ENCODE measurements at regions not wholly inside any gene's neighbourhood (a gene's known extent, or its start where the extent isn't known, plus 50 kb on each side); places are given as distances from the start of the nearest gene placed in this dataset.
"Not testable (repeated sequence)": the region's sequence is repeated elsewhere in the genome, so short reads cannot be mapped to it uniquely, and the experiment has no call there.

DNA sequence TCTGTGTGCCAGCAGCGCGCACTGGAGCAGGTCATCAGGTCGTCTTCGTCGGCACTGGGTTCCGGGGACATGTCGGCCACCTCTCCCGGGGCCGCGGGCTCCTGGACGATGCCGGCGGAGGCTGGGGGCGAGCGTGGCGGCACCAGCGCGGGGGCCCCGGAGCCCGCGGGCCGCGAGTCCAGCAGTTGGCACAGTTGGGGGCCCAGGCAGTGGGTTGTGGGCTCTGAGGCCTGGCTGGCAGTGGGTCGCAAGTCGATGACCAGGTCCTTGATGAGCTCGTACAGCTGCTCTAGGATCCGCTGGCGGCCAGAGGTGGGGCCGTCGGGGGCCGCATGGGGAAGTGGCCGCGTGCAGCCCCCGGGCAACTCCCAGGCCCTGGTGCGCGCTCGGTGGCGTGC is 300.5 kb downstream of the CCDC74A start:
- DNase-seq (ENCODE audit: low spot score) = no peak

DNA sequence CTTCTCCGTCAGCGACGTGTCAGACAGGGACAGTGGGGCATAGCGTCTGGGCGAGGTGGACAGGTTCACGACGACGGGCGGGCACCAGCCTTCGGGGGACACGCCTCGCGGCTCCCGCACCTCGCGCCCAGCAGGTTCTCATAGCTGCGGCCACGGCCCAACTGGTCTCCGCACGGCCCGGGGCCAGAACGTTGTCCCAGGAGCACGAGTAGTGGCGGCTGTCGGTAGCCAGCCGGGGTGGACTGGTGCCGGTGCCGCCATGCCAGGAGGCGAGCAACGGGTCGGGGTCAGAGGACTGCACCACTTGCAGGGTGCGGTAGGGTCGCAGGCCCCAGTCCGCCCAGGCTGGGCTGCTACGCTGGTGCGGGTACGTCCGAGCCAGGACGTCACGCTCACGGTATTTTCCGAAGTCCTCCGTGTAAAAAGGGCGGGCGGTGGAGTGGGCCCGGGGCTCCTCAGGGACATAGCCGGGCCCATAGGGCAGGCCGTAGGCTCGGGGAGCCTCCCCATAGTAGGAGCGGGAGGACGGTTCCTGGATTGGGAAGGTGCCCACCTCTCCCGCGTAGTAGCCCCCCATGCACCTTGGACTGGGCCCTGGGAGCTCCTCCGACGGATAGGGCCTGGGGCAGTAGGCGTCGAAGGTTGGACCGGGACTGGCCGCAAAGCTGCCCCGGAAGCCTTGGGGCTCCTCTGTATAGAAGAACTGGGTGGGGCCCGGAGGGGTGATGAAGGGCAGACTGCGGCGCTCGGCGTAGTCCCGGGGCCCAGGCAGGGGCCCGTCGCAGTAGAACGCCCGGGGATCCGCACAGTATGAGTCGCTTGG is 301.2 kb downstream of the CCDC74A start:
- not testable (repeated sequence) for DNase-seq (ENCODE audit: low spot score)

DNA sequence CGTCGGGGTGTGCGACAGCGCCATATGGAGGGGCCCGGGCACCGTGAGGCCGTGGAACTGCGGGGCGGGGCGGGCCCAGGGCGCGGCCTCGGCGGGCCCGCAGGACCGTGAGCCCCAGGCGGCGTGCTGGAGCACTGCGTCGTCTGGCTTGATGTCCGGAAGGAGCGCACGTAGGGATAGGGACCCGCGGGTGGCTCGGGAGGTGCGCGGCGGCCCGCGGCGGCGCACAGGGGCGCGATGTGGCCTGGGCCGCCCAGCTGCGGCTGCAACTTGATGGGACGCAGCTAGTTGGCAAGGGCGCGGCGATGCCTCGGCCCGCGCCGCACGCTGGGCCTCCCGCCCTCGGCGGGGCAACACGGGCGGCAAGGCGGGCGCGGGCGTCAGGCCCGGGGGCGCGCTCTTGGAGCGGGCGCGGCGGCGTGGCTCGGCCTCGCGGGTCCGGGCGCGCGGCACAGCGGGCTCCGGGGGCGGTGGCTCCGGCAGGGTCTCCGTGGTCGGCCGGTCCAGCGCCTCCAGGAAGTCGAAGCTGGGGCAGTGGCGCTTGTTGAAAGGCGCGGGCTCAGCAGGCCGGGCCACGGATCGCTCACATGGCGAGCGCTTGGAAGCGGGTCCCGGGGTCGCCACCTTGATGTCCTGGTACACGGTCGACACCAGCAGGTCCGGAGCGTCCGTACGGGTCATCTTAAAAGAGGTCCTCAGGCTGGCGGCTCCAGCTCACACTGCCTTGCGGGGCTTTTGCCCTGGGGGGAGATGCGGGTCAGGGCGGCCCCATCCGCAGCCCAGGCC is 302.0 kb downstream of the CCDC74A start:
- DNase-seq (ENCODE audit: low spot score) = not testable (repeated sequence)

DNA sequence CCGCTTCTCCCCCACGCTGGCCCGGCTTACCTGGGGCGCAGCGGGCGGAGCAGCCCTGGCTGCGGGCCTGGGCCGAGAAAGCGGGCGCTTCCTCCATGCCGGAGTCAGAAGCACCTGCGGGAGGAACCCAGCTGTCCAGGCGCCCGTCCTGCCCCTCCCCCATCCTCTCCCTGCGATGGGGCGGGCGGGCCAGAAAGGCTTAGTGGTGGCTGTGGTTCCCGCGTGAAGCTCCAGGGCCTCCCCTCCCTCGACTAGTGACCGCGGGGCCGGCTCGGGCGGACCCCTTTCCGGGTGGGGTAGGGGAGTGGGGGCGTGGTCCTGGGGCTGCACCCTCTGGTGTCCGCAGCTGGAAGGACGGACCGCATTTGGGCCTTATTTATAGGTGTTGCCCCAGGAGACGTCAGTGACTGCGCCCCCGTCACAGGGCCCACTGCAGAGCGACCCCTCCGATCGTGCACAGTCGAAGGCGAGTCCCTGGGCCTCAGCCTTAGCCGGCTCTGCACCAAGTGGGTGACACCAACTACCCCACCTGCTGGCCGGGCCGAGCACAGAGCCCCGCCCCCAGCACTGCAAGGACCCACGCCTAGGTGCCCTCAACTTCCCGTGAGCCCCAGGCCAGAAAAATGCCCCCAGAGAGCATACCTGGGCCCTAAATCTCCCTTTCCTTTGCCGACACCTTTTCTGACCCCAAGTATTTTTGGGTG is 302.7 kb downstream of the CCDC74A start:
- not testable (repeated sequence) for DNase-seq (ENCODE audit: low spot score)

DNA sequence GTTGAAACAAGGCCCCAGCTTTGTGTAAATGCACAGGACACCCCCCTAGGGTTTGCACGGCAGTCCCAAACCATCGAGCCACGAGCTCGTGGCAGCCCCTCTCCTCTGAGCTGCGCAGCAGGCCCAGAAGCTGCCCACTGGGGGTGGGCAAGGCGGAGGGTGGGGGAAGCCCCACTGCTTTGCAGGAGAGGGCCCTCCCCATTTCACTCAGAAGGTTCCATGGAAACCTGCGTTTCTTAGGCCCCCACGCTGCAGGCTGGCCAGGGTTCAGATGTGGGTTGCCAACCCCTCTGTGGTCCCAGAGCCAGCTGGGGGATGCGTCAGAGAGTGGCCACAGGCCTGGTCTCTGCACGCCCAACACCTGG is 303.2 kb downstream of the CCDC74A start:
- DNase-seq (ENCODE audit: low spot score) = not testable (repeated sequence)

DNA sequence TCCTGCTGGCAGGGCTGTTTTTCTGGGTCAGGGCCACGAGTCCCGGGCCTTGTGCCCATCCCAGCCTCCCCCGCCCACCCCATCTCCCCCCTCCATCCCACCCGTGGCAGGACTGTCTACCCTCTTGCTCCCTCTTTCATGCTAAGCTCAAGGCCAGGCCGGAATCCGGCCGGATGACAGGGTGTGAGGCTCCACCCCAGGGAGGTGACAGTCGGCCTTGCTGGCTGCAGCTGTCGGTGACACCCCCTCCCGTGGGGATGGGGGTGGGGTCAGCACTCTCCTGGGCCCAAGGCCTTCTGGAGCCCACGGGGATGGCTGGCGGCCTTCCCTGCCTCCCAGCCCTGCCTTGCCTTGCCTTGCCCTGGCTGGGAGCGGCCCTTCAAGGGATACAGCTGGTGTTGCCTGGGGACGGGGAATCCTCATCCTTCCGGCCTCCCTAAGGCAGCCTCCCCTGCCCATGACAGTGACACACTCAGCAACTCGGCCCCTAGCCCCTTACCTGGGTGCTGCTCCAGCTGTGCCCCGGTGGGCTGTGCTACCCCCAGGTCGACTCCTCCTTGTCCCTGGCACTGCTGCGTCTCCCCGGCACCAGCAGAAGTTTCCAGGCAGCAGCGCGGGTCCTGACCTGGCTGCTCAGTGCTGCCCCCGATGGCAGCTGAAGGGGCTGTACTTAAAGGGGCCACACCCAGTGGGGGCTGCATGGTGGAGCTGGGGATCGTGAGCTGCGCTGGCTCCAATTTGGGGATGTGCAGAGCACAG is 303.9 kb downstream of the CCDC74A start:
- DNase-seq (ENCODE audit: low spot score) = peak; percentile 49

DNA sequence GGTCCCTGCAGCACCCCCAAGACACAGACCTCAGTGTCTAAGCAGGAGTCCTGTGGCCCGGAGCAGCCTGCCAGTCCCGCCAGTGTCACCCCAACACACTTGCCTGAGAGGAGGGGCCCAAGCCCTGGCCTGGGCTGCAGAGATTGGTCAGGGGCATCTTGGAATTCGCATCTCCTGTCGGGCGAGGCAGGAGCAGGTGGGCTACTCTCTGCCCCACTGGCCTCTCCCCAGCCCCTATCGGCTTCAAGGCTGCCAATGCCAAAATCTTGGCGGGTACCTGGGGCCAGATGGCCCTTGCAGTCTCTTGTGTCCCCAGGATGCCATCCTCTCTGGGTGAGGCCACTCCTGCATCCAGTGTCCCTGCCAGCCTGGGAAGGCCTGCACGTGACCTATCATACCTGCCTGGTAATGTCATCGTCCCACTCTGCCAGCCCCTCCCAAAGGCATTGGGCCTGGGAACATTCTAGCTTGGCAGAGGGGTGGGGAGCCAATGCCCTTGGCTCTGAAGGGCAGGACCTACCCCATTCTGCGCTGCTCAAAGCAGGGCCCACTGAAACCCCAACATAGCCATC is 304.6 kb downstream of the CCDC74A start:
- not testable (repeated sequence) for DNase-seq (ENCODE audit: low spot score)

DNA sequence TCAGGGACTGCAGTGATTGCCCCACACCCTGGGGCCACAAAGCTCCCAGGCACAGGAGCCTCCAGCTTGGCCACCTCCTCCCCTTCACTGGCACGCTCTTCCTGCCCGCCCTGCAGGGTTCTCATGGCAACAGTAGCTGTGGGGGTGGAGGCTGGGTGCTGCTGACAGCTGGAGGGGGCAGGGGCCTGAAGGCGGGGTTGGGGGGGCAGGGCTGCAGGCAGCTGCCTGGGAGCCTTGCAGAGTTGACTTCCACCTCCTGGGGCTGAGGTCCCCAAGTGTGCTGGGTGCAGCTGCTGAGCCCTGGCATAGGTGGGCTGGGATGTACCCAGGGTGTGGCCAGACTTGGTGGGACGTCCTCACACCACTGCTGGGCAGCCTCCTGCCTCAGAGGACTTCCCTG is 305.2 kb downstream of the CCDC74A start:
- not testable (repeated sequence) for DNase-seq (ENCODE audit: low spot score)

DNA sequence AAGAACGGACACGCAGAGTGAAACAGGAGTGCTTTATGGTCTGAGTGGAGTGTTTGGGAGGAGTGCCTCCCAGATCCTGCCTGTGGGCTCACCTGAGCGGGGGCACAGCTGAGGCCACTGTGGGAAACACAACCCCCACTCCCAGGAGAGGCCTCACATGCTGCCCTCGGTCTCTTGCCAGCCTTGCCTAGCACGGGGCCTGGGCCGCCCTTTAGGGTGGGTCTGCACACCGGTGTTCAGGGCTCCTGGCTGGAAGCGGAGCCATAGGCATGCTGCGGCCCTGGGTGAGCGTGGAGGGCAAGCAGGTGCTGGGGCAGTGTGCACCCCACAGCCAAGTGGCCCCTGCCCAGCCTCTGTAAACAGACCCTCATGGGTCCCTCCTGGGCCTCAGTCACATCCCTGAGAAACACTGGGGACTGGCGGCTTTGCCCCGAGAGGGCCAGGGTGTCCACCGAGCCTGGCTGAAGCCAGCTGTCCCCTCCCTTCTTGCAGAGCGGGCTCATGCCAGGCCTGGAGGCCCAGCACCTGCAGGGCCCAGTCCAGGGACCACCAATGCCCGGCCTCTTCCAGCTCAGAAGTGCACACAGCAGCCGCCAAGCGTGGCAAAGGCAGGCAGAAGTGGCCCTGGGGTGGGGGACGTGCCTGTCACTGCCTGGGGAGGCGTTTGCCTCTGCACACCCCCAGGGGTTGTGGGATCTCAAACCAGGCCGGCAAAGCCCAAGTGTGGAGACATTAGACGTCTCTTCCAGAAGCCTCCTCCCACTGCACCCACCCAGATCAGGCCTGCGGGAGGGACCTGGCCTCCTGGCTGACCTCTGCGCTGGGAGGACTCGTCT is 305.9 kb downstream of the CCDC74A start:
- DNase-seq (ENCODE audit: low spot score) = not testable (repeated sequence)

DNA sequence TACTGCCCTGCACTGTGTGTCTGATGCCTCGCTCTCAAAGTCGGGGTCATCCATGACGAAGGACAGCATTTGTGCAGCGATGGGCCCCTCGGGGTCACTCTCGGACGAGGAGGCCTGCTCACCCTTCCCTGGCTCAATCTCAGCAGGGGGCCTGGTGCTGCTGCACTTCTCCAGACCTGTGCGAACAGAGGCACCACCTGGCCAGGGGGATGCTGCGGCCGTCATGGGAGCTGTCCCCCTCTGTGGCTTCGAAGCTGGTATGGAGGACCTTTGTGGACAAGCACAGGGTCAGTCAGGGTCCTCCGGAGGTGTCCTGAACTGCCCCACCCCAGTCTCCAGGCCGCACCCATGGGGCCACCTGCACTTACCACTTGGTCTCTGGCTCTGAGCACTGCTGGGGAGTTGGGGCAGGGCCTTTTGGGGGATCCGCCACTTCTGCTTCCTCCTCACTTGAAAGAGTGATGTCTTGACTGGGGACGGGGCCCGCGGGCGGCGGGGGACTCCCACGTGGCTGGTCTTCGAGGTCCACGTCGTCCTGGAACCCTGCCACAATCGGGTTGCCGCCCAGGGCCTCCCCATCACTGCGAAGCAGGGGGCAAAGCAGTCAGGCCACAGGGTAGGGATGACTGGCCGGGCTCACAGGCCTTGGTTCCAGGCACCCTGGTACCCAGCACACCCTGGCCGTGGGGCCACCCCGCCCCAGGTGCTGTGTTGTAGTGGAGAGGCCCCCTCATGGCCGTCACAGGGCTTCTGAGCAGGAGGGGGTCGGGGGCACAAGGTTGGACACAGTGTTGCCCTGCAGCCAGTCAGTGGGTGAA is 306.7 kb downstream of the CCDC74A start:
- DNase-seq (ENCODE audit: low spot score) = not testable (repeated sequence)

DNA sequence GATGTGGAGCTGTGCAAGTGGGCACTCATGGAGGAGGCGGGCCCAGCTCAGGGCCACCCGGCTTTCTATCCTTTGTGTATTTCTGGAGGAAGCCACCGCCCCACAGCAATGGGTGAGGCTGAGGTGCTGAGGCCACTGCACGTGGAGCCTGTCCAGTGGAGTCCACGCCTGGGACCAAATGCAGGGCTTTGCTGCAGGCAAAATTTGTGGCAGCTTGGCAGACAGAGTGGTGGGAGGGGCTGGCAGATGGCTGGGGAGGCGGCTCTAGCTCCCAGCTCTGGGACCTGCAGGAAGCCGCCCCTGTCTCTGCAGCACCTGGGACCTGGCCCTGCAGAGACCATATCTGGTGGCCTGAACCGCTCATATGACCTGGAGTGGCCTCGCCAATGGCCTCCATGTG is 307.3 kb downstream of the CCDC74A start:
- DNase-seq (ENCODE audit: low spot score) = not testable (repeated sequence)

DNA sequence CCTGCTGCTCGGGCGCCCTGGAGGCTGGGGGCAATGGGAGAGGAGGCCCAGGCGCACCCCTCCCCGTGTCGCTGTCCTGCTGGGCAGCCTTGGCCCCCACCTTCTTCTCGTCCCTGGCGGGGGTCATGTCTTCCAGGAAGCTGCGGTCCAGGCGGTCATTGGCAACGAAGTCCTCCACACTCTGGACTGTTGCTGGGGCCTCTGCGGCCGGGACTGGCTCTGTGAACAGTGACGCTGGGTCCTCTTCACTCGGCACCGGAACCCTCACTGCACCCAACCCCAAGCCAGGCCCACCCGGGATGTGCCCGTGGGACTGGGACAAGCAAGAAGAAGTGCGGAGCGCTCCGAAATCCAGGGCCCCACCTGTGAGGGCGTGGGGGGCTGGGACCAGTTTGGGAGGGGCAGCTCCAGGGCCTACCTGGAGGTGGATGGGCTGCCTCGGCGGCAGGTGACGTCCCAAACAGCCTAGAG is 308.0 kb downstream of the CCDC74A start:
- DNase-seq (ENCODE audit: low spot score) = no peak

DNA sequence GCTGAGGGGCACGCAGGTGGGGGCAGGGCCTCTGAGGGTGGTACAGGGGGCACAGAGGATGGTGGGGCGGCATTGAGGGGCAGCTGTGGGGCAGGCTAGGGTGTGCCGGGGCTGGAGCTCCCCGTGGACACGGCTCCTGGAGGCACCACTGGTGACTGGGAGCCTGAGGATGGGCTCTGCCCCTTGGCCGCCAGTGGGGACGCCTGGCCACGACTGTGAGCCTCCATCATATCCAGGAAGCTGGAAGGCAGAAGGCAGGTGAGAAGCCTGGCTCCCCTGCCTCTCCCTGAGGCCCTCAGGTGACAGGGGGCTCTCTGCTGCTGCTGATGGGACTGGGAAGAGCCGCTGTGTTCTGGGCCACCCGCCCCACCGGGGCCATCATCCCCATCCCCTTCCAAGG is 308.4 kb downstream of the CCDC74A start:
- not testable (repeated sequence) for DNase-seq (ENCODE audit: low spot score)

DNA sequence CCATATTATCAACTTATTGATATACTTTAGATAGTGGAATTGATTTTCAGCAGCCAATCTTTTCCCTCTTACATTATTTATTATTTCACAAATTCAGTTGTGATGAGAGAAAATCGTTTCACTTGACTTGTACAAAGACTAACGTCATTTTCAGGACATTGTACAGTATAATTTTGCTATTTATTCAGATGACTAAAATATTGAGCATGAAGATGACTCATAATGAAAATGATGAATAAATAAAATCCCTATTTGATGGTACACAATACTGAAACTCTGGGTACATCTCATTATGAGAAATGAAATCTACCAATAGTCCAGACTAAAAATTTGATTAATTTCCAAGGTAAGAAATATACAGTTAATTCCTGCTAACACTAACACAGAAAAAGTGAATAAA is 316.4 kb downstream of the CCDC74A start:
- DNase-seq (ENCODE audit: low spot score) = not testable (repeated sequence)

DNA sequence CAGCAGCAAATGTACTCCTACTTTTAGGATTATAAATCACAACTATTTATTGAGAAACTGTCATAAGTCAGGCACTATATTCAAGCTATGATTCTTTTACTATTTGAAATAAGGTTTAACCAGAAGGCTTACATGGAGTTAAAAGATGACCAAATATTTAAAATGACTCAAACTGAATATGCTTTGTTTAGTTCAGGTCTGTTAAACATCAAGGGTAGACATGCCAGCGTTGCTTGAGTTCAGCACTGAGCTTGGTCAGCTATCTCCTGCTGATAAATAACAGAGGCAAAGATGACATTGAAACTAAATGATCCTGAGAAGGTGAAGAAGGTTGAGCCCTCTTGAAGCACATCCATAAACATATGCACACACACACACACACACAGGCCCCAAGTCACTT is 305.6 kb downstream of the ANKRD30BL start:
- DNase-seq (ENCODE audit: low spot score) = not testable (repeated sequence)

DNA sequence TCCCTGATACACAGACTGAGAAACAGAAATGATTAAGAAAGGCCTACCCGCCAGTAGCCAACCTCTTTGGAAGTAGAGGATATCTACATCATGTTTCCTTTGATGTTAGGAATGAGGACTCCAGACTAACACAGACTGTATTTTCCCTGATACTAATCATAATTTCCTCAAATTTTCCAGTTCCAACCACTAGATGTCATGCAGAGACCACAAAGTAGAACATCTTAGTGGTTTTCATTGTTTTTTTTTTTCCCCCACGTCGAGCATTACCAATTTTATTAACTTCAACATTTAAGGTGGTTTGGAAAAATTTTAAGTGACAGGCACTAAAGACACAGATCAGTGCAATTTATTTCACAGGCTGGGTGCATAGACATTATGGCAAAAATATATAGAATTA is 303.6 kb downstream of the ANKRD30BL start:
- not testable (repeated sequence) for DNase-seq (ENCODE audit: low spot score)

Data from HuH-7 (cell line).